K562 (cell line): ENCODE measurements at regions not wholly inside any gene's neighbourhood (a gene's known extent, or its start where the extent isn't known, plus 50 kb on each side); places are given as distances from the start of the nearest gene placed in this dataset.

Experiments
- CTCF ChIP-seq, 3 experiments: IDR thresholded peaks in 2 of 3; conservative IDR thresholded peaks in 1 of 3; 2 replicates each; pipeline ENCODE4 v1.5.1; 2011 to 2012; ENCODE audit warnings: low read length in 3 of 3, mild to moderate bottlenecking in 3 of 3, control low read depth in 2 of 3, improper control_type of control experiment in 1 of 3, inconsistent platforms in 1 of 3, low read depth in 1 of 3, mixed read lengths in 1 of 3, moderate library complexity in 1 of 3; ENCODE audit not compliant: insufficient read depth in 2 of 3
- HNRNPUL1 ChIP-seq: fragments of 200-400 bp; formaldehyde crosslinking; IDR thresholded peaks from 2 replicates; pipeline ENCODE4 v1.6.1; 2017; ENCODE audit warnings: low read length
- POLR2A ChIP-seq: fragments of 450-650 bp; conservative IDR thresholded peaks from 2 replicates; pipeline ENCODE4 v1.6.1; 2016
- POLR2AphosphoS2 ChIP-seq: IDR thresholded peaks from 2 replicates; pipeline ENCODE4 v1.6.1; 2012; ENCODE audit warnings: low read length, improper control_type of control experiment
- ZSCAN29 ChIP-seq: fragments of 450-650 bp; IDR thresholded peaks from 2 replicates; pipeline ENCODE4 v1.6.1; 2017
- TF ChIP-seq, protein P1 (sequence below), 2 experiments: fragments of 450-650 bp; formaldehyde crosslinking in 1 of 2; IDR thresholded peaks; 2 replicates each; pipeline versions ENCODE4 v1.4.0 to v1.6.1; 2014 to 2020; ENCODE audit warnings: mild to moderate bottlenecking in 2 of 2, borderline replicate concordance in 1 of 2, low read depth in 1 of 2

- TF ChIP-seq POLR2A (no peak), ZSCAN29 (no peak), CTCF (IDR thresholded peaks at IDR 0.05 in 2 of 3, conservative IDR thresholded peaks at IDR 0.05 in 1 of 3; ENCODE audit: insufficient read depth in 2 of 3, low read depth in 1 of 3, low read length in 3 of 3) (no peak), HNRNPUL1 (no peak), POLR2AphosphoS2 (no peak)
- TF ChIP-seq, protein P1, sequence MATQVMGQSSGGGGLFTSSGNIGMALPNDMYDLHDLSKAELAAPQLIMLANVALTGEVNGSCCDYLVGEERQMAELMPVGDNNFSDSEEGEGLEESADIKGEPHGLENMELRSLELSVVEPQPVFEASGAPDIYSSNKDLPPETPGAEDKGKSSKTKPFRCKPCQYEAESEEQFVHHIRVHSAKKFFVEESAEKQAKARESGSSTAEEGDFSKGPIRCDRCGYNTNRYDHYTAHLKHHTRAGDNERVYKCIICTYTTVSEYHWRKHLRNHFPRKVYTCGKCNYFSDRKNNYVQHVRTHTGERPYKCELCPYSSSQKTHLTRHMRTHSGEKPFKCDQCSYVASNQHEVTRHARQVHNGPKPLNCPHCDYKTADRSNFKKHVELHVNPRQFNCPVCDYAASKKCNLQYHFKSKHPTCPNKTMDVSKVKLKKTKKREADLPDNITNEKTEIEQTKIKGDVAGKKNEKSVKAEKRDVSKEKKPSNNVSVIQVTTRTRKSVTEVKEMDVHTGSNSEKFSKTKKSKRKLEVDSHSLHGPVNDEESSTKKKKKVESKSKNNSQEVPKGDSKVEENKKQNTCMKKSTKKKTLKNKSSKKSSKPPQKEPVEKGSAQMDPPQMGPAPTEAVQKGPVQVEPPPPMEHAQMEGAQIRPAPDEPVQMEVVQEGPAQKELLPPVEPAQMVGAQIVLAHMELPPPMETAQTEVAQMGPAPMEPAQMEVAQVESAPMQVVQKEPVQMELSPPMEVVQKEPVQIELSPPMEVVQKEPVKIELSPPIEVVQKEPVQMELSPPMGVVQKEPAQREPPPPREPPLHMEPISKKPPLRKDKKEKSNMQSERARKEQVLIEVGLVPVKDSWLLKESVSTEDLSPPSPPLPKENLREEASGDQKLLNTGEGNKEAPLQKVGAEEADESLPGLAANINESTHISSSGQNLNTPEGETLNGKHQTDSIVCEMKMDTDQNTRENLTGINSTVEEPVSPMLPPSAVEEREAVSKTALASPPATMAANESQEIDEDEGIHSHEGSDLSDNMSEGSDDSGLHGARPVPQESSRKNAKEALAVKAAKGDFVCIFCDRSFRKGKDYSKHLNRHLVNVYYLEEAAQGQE (IDR thresholded peaks at IDR 0.05; ENCODE audit: borderline replicate concordance), result no peak
- TF ChIP-seq, protein P1 (CRISPR knock-in tag; IDR thresholded peaks at IDR 0.05; ENCODE audit: low read depth), result no peak
Measured at GRCh38 chr2:58543442-58543841, 302.3 kb upstream of the FANCL start.
